NCI-H2081 treated with DMSO at 0.1 percent for 48 hours (cell line): ENCODE measurements at regions not wholly inside any gene's neighbourhood (a gene's known extent, or its start where the extent isn't known, plus 50 kb on each side); places are given as distances from the start of the nearest gene placed in this dataset.
"Not testable (repeated sequence)": the region's sequence is repeated elsewhere in the genome, so short reads cannot be mapped to it uniquely, and the experiment has no call there.

Source experiments
- DNase-seq: peaks from one replicate; lab custom pipeline; 2025; lab: John Stamatoyannopoulos, UW

- DNase-seq: no peak
These were observed 172.4 kb upstream of the MYLIP start for GRCh38 chr6:15956205-15957106.

DNA sequence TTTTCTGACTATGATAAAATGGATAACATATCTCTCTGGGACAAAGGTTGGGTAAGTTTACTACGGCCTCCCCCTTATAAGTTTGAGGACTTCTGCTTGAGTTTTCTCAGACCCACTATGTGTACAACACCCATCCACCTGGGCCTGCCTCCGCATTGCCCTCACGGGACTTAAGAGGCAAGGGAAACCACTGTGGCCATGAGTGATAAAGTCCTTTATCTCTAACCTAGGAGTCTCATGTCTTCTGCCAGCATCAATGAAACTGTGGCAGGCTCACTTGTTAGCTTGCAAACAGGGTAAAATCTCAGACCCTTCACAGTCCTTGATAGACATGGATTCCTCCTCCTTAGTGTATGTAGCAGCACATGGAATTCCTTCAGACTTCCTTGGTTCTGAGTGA lies 173.4 kb upstream of the MYLIP start:
- no peak for DNase-seq

DNA sequence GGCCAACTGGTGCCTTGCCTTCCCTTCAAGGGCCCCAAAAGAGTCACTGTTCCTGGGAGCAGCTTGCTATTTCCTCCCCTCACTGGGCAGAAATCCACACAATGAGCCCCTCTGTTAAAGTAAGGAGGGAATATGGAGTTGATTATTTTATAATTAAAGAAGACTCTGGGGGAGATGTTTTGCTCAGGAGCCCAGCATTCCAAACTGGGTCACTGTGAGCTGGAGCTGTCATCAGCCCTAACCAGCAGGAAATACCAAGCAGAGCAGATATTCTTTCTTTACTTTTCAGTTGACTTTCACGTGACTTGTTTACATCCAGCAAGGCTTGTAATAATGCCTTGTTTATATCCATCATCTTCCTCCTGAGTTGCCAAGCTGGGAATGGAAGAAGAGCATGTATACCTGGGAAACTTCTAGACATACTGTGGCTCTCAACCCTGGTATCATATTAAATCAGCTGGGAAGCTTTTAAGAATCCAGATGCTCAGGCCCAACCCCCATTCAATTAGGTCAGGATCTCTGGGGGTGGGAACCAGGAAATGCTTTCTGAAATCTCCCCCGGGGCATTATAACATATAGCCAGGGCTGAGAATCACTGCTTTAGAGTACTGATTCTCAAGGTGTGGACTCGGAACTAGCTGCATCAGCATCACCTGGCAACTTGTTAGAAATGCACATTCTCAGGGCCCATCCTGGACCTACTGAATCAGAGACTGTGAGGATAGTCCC lies 175.6 kb upstream of the MYLIP start:
- no peak for DNase-seq

DNA sequence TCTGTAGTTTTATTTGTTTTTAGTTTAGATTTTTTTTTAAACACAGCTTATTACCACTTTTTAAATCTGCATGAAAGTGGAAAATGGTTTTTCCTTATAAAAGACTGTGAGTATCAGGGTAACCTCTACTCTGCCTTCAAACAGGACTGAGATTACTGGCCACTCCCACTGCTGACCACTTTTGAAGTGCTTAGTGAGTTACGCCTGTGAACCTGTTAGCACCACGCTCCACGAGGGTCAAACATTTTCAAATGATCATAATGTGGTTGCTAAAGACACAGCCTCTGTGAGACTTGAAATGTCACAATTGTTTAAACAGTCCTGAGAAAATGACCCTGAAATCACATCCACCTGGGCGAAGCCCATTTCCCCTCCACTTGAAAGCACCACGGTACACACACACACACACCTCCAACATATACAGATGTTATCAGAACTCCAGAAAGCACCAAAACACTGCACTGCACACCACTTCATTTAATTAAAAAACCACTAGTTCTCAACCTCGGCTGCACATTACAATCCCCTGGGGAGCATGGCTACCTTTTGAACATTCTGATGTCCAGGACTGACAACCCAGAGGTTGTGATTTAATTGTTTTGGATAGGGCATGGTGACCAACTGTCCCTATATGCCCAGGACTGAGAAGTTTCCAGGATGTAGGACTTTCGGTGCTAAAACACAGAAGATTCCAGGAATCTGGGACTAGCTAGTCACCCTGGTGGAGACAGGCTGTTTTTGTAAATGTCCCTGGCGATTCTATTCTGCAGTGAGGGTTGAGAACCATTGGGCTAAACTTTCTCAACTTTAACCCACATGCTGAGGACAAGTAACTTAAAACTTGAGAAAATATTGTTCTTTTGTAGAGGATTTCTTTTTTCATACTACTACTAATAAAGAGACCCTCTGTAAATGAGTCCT lies 176.4 kb upstream of the MYLIP start:
- no peak for DNase-seq

DNA sequence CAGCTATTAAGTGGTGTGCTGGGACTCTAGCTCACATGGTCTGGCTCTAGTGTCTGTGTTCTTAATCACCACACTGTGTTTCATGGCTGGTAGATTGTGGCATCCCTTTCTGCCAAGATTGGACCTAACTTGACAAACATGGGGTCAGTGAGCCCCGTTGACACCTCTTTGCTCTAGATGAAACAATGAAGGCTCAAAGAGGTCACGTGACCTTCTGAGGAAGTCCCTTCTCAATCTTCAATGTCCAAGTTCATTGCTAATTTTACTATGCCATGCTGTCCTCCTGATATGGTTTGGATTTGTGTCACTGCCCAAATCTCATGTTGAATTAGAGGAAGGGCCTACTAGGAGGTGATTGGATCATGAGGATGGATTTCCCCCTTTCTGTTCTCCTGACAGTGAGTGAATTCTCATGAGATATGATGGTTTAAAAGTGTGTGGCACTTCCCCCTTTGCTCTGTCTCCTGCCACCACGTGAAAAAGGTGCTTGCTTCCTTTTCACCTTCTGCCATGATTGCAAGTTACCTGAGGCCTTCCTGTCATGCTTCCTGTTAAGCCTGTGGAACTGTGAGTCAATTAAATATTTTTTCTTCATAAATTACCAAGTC lies 177.8 kb upstream of the MYLIP start:
- no peak for DNase-seq

DNA sequence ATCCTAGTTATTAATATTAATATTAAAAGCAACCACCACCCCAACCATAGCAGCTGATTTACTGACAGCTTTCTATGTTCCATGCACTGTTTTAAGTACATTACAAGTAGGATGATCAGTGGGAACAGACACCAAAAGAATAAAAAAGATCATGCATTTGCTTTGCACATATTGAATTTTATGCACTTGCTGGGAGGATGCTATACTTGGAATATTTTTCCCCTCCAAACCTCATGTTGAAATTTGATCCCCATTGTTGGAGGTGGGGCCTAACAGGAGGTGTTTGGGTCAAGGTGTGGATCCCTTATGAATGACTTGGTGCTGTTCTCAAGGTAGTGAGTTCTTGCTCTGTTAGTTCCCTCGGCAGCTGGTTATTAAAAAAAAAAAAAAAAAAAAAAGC lies 178.9 kb upstream of the MYLIP start:
- no peak for DNase-seq

DNA sequence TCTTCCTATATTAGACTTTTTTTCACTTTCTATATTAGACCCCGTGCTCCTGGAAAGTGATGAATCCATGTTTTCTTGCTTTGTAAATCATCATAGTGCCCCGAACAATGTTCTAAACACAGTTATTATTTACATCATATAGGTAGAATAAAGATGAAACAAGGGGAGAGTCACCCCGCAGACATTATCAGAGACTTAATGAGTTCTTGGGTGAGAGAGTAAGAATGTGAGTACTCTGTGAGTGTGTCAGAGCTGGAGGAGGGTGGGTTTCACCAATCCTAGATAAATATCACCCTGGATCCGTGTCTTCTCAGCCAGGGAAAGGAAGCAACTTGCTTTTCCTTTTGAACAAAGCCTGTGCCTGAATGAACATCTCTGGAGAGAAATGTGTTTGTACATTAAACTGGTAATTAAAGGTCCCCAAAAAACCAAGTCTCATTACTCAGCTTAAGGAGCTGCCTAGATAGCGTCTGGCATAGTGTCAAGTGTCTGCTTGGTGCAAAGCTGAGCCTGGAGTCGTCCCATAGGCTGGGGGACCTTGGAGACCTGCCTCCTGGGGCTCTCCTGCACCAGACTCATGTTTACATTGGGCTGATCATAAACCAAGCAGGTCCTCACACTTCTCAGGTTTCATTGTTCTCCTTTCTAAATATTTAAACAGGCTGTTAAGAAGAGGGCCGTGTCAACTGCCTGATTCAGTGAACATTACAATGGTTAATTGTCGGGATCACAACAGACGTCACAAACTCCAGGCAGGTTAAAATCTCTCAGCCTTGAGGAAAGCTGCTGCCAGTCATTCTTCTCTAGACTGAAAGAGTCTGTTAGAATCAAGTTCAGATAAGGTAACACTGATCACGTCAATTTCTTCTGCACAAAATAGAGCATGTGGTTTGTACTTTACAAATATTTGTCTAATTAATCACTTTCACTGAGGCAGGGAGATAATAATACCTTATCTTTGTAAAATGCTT lies 179.7 kb upstream of the MYLIP start:
- peak; percentile 79 for DNase-seq

DNA sequence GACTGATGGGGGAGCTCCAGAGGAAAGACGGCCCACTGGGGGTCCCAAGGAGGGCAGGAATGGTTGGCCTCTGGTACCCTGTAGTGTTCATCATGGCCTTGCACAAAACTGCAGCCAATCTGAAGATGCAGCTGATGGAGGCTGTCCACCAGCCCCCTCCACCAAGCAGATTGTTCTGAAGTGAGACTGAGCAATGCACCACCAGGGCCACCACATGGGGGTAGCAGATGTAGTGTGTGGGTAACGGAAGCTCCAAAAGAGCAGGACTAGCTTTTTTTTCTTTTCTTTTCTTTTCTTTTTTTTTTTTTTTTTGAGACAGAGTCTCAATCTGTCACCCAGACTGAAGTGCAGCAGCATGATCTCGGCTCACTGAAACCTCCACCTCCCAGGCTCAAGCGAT lies 181.0 kb upstream of the MYLIP start:
- no peak for DNase-seq

- no peak for DNase-seq
These were observed 181.4 kb upstream of the MYLIP start for GRCh38 chr6:15947436-15947835.

DNA sequence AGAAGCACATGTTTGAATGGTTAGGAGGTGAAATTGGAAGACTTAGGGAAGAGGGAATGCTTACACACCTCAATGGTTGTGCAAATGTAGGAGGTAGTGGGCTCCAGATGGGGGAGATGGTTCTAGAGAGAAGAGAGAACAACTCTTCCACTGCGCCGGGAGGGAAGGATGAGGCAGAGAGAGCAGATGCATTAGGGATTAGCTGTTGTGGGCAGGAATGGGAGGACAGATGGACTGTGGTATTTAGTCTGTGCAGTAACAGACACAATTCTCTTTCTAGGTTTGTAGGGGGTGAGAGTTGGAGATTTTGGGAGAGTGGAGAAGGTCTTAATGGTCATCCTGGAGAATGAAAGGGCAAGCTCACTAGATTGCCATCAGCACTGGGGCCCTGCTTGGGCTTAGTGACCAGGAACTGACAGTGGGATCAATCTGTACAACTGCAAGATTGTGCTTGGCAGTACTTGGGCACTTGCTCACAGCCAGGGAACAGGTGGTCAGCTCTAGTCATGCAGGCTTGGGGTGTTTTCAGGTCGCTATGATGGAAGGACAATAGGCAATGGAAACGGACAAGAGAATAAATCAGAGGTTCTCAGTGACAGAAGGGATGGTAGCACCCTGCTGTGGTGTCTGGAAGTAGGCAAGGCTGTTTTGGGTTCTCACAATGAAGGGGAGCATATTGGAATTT lies 182.0 kb upstream of the MYLIP start:
- no peak for DNase-seq

- no peak for DNase-seq
These were observed 183.2 kb upstream of the MYLIP start for GRCh38 chr6:15945593-15946159.

- DNase-seq: no peak
These were observed 185.5 kb upstream of the MYLIP start for GRCh38 chr6:15943423-15943822.

DNA sequence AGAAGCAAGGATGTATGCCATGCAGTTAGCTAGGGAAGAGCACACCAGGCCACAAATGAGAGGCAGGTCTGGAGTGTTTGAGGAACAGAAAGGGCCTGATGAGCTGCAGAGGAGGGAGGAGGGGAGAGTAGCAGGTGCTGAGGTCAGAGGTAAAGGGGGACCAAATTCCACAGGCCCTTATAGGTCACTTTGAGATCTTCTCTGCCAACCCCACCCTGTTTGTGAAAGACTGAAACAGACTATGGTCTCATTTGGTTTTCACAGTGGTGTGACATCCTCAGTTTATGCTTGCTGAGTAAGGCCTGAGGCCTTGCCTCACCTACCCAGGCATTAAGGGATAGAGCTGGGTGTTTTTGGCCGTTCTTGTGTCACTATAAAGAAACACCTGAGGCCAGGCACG lies 187.7 kb upstream of the MYLIP start:
- DNase-seq: no peak

GRCh38 chr6:15938107-15938506 lies 190.8 kb upstream of the MYLIP start:
- DNase-seq: no peak

GRCh38 chr6:15937602-15938001 lies 191.3 kb upstream of the MYLIP start:
- DNase-seq: no peak

- no peak for DNase-seq
These were observed 192.4 kb upstream of the MYLIP start for GRCh38 chr6:15936503-15936902.

DNA sequence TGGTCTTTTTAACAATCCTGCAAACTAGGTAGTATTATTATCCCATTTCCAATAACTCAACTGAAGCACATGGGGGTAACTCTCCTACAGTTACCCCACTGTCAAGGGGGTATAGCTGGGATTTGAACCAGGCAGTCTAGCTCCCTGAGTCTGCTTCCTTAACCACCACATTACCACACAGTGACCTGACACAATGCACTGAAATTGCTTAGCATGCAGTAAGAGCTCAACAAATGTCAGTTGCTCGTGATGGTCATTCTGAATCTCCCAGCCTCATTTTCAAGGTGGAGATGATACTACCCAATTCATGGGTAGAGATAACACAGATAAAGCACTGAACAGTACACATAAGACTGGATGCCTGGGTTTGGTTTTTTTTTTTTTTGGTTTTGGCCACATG lies 193.2 kb upstream of the MYLIP start:
- DNase-seq: no peak

GRCh38 chr6:15931697-15932096 lies 197.2 kb upstream of the MYLIP start:
- not testable (repeated sequence) for DNase-seq

GRCh38 chr6:15930207-15930606 lies 198.7 kb upstream of the MYLIP start:
- DNase-seq: no peak

DNA sequence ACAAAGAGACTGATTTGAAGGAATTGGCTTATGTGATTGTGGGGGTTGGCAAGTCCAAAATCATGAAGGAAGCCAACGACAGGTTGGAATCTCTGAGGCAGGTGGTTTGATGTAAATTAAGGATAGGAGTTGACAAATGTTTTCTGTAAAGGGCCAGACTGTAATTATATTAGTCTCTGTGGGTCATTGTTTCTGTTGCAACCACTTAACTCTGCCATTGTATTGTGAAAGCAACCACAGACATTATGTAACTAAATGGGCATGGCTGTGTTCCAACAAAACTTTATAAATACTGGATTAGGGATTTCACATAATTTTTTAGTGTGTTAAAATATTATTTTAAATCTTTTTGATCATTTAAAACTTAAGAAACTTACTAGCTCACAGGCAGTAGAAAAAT lies 199.2 kb upstream of the MYLIP start:
- no peak for DNase-seq
